WERI-Rb-1 (cell line): ENCODE measurements at regions not wholly inside any gene's neighbourhood (a gene's known extent, or its start where the extent isn't known, plus 50 kb on each side); places are given as distances from the start of the nearest gene placed in this dataset.

Experiments
- DNase-seq: peaks from one replicate; pipeline ENCODE4 v3.0.0-alpha.2; 2020
- H3K27ac ChIP-seq: fragments of 250-450 bp; sonication (Bioruptor Pico); 2 replicates; pipeline ENCODE4 v1.5.1; 2020; ENCODE audit warnings: mild to moderate bottlenecking, moderate library complexity
- H3K27me3 ChIP-seq: fragments of 250-450 bp; sonication (Bioruptor Pico); 2 replicates; pipeline ENCODE4 v1.5.1; 2021; ENCODE audit warnings: mild to moderate bottlenecking, low read depth, moderate library complexity; ENCODE audit not compliant: insufficient read depth, severe bottlenecking
- H3K36me3 ChIP-seq: fragments of 250-450 bp; sonication (Bioruptor Pico); 2 replicates; pipeline ENCODE4 v1.5.1; 2020; ENCODE audit warnings: mild to moderate bottlenecking, moderate library complexity
- H3K4me3 ChIP-seq: 2 replicates; pipeline ENCODE4 v1.5.1; 2011; ENCODE audit warnings: low read depth, mild to moderate bottlenecking, control low read depth, low read length
- H3K9me3 ChIP-seq: fragments of 250-450 bp; sonication (Bioruptor Pico); 2 replicates; pipeline ENCODE4 v1.5.1; 2021; ENCODE audit warnings: mild to moderate bottlenecking, moderate library complexity; ENCODE audit not compliant: severe bottlenecking
- CTCF ChIP-seq: IDR thresholded peaks from 2 replicates; pipeline ENCODE4 v1.5.1; 2011; ENCODE audit warnings: low read depth, mild to moderate bottlenecking, control low read depth, inconsistent platforms, low read length

- Histone ChIP-seq H3K27me3 (peaks cover 32% of the 10 kb centered on the region), H3K27ac (no peak overlapping the region)
Observed at GRCh38 chr18:22641958-22642357, 224.2 kb upstream of the CTAGE1 start.

DNA sequence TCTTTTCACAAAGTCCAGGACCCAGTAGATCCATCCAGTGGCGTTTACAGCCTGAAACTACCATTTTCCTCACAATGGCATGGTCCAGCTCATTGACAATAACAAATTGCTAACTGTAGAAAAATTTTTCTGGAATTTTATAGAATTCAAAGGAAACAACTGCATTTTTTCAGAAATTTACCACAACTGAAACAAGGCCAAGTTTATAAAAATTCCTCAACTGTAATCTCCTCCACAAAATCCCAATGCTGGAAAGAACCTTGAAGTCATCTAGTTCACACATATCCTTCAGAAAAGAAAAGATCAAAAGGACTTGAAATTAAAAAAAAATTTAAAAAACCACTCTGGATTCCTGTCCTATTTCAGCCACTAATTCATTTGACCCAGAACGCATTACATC lies 226.0 kb upstream of the CTAGE1 start:
- H3K9me3 ChIP-seq: no peaks in the 10 kb centered on the region
- H3K27me3 ChIP-seq: peaks cover 29% of the 10 kb centered on the region
- H3K4me3 ChIP-seq: no peak overlapping the region
- no peak for DNase-seq
- H3K27ac ChIP-seq: no peak overlapping the region
- no peak for TF ChIP-seq CTCF
- H3K36me3 ChIP-seq: no peaks in the 10 kb centered on the region

More at GRCh38 chr18:22641958-22642357, 224.2 kb upstream of the CTAGE1 start:
- Histone ChIP-seq H3K4me3 (no peak overlapping the region), H3K9me3 (no peaks in the 10 kb centered on the region), H3K36me3 (no peaks in the 10 kb centered on the region)
- no peak for TF ChIP-seq CTCF
- no peak for DNase-seq

DNA sequence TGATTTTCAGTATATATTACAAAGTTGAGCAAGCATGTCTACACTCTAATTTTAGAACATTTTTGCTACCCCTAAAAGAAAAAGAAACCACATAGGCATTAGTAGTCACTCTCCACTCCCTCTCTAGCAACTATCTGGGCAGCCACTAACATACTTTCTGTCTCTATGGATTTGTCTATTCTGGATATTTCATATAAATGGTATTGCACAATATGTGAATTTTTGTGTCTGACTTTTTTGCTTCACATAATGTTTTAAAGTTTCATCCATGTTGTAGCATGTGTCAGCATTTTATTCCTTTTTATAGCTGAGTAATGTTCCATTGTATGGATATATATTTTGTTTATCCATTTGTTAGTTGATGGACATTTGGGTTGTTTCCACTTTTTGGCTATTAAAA lies 232.5 kb upstream of the CTAGE1 start:
- Histone ChIP-seq H3K27me3 (no peaks in the 10 kb centered on the region), H3K36me3 (no peaks in the 10 kb centered on the region), H3K27ac (no peak overlapping the region), H3K9me3 (no peaks in the 10 kb centered on the region), H3K4me3 (no peak overlapping the region)
- no peak for DNase-seq
- TF ChIP-seq CTCF: no peak

DNA sequence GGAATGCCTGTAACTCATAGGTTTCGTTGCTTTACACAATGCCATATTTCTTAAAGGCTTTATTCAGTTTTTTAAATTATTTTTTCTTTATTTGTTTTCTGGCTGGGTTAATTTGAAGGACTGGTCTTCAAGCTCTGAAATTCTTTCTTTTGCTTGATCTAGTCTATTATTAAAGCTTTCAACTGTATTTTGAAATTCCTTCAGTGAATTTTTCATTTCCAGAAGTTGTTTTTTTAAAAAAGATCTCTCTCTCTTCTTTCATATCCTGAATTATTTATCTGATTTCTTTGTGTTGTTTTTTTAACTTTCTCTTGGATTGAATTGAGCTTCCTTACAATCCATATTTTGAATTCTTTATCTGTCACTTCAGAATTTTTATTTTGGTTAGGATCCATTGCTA lies 239.9 kb upstream of the CTAGE1 start:
- Histone ChIP-seq H3K36me3 (no peaks in the 10 kb centered on the region), H3K27me3 (peaks cover 4% of the 10 kb centered on the region), H3K9me3 (peaks cover 2% of the 10 kb centered on the region), H3K4me3 (no peak overlapping the region), H3K27ac (no peak overlapping the region)
- no peak for TF ChIP-seq CTCF
- DNase-seq: no peak

DNA sequence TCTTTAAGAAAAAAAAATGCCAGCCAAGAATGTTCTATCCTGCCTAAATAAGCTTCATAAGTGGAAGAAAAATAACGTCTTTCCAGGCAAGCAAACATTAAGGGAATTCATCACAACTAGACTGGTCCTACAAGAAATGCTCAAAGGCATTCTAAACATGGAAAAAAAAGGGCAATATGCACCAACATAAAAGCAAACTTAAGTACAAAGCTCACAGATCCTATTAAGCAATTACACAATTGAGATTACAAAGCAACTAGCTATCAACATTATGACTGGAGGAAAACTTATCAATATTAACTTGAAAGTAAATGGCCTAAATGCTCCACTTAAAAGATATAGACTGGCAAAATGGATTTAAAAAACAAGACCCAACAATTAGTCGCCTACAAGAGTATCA lies 240.6 kb upstream of the CTAGE1 start:
- DNase-seq: no peak
- peaks cover 2% of the 10 kb centered on the region for H3K9me3 ChIP-seq
- H3K36me3 ChIP-seq: no peaks in the 10 kb centered on the region
- no peak overlapping the region for H3K27ac ChIP-seq
- no peak overlapping the region for H3K4me3 ChIP-seq
- peaks cover 4% of the 10 kb centered on the region for H3K27me3 ChIP-seq
- TF ChIP-seq CTCF: no peak

DNA sequence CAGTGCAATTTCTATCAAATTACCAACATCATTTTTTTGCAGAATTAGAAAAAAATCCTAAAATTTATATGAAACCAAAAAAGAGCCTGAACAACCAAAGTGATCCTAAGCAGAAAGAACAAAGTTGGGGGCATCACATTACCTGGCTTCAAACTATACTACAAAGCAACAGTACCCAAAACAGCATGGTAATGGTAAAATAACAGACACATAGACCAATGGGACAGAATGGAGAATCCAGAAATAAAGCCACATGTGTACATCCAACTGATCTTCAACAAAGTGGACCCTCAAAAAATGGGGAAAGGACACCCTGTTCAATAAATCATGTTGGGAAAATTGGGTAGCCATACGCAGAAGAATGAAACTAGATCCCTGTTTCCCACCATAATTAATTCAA lies 245.7 kb upstream of the CTAGE1 start:
- TF ChIP-seq CTCF: no peak
- Histone ChIP-seq H3K4me3 (no peak overlapping the region), H3K27ac (no peak overlapping the region), H3K36me3 (no peaks in the 10 kb centered on the region), H3K27me3 (peaks cover 12% of the 10 kb centered on the region), H3K9me3 (peaks cover 4% of the 10 kb centered on the region)
- DNase-seq: no peak
